T-helper 2 cell treated with Interferon-gamma antibody and Interleukin-4, amounts not matched to agents 5 μg/mL and 100 μg/mL, for 36 hours (primary cell): ENCODE measurements at regions not wholly inside any gene's neighbourhood (a gene's known extent, or its start where the extent isn't known, plus 50 kb on each side); places are given as distances from the start of the nearest gene placed in this dataset.

Experiments
- DNase-seq: peaks from one replicate; pipeline ENCODE4 v3.0.0; 2021; ENCODE audit warnings: low spot score
- H3K27ac Mint-ChIP-seq: one replicate; pipeline ENCODE4 v1.8.0; 2021; ENCODE audit warnings: mild to moderate bottlenecking, mixed read lengths
- H3K27me3 Mint-ChIP-seq: one replicate; pipeline ENCODE4 v1.8.0; 2021; ENCODE audit warnings: low read depth, mixed read lengths
- H3K36me3 Mint-ChIP-seq: one replicate; pipeline ENCODE4 v1.8.0; 2021; ENCODE audit warnings: low read depth, mixed read lengths
- H3K4me1 Mint-ChIP-seq: one replicate; pipeline ENCODE4 v1.8.0; 2021; ENCODE audit warnings: low read depth, mixed read lengths
- H3K4me3 Mint-ChIP-seq: one replicate; pipeline ENCODE4 v1.8.0; 2022; ENCODE audit warnings: mild to moderate bottlenecking, moderate library complexity, mixed read lengths
- H3K9me3 Mint-ChIP-seq: one replicate; pipeline ENCODE4 v1.8.0; 2021; ENCODE audit warnings: mixed read lengths

DNA sequence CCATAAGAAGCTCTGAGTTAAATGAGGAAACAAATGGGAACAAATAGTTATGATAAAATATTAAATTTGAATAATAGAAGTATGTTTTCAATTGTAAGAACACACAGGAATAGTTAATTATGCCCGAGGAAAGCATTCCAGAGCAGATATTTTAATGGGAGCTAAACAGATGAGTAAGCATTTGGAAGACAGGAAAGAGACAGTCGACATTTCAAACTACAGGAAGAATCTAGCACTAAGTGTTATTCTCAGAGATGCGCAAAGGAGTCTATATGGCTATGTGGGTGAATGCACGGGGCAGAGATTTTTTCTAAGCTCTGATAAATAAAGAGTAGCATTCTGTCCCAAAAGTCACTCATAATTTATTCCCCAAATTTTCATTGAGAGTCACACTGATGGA, 64.5 kb upstream of the SSTR1 start:
- no peak overlapping the region for H3K4me3 Mint-ChIP-seq
- no peaks in the 10 kb centered on the region for H3K36me3 Mint-ChIP-seq
- no peak overlapping the region for H3K27ac Mint-ChIP-seq
- peaks cover 2% of the 10 kb centered on the region for H3K4me1 Mint-ChIP-seq
- no peak for DNase-seq
- H3K27me3 Mint-ChIP-seq: no peaks in the 10 kb centered on the region
- H3K9me3 Mint-ChIP-seq: no peaks in the 10 kb centered on the region

DNA sequence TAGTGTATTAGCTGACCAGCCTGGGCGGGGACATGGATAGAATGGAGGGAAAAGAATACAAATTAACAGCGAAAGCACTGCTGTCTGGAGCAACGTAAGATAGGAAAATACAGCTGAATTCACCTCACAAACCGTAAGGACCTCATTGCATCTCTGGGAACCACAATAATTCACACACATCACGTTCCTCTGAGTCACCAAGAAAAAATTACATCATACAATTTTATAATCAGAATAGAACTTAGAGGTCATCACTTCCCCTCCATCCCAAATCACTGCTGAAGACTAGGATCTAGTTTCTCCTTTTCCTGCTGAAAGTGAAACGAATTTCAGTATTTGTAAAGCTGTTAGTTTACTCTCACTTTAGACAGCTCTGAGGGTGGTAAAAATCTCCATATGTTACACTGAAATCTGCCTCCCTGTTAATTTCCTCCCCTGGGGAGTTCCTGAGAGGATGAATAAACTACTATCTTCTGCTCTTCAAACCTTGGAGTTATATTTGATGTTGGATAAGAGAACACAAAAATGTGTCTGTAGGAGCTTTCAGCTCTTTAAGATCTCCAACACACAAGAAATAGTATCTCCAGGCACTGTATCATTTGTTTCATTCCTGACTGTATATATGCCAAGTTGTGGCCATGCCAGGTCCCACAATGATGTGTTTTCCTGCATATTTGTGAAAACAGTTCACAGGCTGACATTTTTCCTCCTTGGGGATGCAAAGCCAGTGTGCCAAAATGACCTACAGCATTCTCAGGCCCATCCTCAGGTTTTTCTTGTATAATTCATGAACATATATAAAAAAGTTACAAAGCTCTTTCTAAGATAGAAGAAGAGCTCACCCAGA, 63.8 kb upstream of the SSTR1 start:
- Mint-ChIP-seq H3K4me3 (no peak overlapping the region), H3K9me3 (no peaks in the 10 kb centered on the region), H3K36me3 (no peaks in the 10 kb centered on the region), H3K27me3 (no peaks in the 10 kb centered on the region), H3K27ac (no peak overlapping the region), H3K4me1 (peaks cover 2% of the 10 kb centered on the region)
- DNase-seq: no peak

DNA sequence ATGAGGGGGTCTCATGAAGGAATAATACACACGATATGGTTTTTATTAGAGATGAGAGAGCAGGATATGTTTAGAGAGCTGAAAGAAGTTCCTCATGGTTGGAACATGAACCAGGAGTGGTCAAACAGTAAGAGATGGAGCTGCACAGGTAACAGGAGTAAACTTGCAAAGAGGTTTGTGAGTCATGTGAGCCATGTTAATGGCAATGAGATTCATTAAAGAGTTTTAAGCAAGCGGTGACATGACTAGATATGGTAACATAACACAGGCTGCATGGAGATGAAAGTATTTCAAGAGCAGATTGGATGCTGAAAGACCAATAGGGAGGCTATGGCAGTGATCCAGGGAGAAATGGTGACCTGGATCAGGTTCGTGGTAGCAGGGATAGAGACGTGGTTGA, 62.6 kb upstream of the SSTR1 start:
- no peak for DNase-seq
- Mint-ChIP-seq H3K4me1 (peaks cover 2% of the 10 kb centered on the region), H3K4me3 (no peak overlapping the region), H3K9me3 (no peaks in the 10 kb centered on the region), H3K27ac (no peak overlapping the region), H3K27me3 (no peaks in the 10 kb centered on the region), H3K36me3 (no peaks in the 10 kb centered on the region)

DNA sequence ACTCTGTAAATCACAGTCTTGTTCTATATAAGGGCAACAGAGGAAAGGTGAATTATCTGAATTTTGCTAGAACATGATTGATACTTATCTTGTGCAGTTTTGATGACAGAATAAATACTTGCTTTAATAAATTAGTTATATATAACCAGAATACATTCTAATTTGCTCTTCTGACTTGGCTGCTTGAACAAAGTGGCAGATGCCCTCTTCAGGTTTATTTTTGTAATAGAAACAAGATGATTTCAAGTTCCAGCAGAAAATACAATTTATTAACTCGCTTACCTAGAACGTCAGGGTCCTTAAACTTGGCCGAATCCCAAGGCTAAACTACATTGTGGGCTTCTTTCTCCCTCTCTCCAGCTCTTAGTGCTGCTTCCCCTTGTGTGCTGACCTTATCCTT, 57.6 kb upstream of the SSTR1 start:
- no peak for DNase-seq
- no peaks in the 10 kb centered on the region for H3K9me3 Mint-ChIP-seq
- H3K4me1 Mint-ChIP-seq: no peaks in the 10 kb centered on the region
- H3K27ac Mint-ChIP-seq: no peak overlapping the region
- H3K36me3 Mint-ChIP-seq: no peaks in the 10 kb centered on the region
- no peaks in the 10 kb centered on the region for H3K27me3 Mint-ChIP-seq
- no peak overlapping the region for H3K4me3 Mint-ChIP-seq
